ENCODE measurements at regions not wholly inside any gene's neighbourhood (a gene's known extent, or its start where the extent isn't known, plus 50 kb on each side); places are given as distances from the start of the nearest gene placed in this dataset.

DNA sequence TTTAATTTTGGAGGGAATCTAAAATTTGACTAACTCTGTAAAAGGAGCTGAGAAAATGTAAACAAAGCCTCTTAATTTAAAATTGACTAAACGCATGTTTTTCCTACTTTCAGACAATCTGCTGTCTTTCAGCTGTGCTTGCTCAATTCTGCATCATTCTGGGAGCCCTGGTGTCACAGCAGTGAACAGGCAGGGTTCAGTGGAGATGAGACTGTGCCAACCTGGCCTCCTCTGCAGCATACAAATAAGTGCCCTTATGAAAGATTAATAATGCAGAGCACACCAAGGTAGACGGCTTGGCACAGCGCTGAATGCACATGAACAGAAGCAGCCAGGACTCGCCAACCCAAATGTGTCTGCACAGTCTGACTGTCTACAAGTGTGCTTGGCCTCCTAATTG is 222.0 kb upstream of the CHAC2 start:
- TF ChIP-seq, protein P1, sequence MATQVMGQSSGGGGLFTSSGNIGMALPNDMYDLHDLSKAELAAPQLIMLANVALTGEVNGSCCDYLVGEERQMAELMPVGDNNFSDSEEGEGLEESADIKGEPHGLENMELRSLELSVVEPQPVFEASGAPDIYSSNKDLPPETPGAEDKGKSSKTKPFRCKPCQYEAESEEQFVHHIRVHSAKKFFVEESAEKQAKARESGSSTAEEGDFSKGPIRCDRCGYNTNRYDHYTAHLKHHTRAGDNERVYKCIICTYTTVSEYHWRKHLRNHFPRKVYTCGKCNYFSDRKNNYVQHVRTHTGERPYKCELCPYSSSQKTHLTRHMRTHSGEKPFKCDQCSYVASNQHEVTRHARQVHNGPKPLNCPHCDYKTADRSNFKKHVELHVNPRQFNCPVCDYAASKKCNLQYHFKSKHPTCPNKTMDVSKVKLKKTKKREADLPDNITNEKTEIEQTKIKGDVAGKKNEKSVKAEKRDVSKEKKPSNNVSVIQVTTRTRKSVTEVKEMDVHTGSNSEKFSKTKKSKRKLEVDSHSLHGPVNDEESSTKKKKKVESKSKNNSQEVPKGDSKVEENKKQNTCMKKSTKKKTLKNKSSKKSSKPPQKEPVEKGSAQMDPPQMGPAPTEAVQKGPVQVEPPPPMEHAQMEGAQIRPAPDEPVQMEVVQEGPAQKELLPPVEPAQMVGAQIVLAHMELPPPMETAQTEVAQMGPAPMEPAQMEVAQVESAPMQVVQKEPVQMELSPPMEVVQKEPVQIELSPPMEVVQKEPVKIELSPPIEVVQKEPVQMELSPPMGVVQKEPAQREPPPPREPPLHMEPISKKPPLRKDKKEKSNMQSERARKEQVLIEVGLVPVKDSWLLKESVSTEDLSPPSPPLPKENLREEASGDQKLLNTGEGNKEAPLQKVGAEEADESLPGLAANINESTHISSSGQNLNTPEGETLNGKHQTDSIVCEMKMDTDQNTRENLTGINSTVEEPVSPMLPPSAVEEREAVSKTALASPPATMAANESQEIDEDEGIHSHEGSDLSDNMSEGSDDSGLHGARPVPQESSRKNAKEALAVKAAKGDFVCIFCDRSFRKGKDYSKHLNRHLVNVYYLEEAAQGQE (IDR thresholded peaks at IDR 0.05; ENCODE audit: insufficient read depth in 1 of 2, low read depth in 2 of 2, low read length in 2 of 2), result no peak
- no peak for TF ChIP-seq POLR2AphosphoS5 (IDR thresholded peaks at IDR 0.05; ENCODE audit: low read depth, low read length)
- no peak for TF ChIP-seq TAF1 (IDR thresholded peaks at IDR 0.05; ENCODE audit: borderline replicate concordance, insufficient read depth, low read length)
- no peak for TF ChIP-seq FOXP2 (optimal IDR thresholded peaks at IDR 0.05; ENCODE audit: borderline replicate concordance, extremely low read depth, extremely low read length, insufficient read depth)
- no peak for TF ChIP-seq SIN3A (IDR thresholded peaks at IDR 0.05; ENCODE audit: borderline replicate concordance, insufficient read depth, low read length)

DNA sequence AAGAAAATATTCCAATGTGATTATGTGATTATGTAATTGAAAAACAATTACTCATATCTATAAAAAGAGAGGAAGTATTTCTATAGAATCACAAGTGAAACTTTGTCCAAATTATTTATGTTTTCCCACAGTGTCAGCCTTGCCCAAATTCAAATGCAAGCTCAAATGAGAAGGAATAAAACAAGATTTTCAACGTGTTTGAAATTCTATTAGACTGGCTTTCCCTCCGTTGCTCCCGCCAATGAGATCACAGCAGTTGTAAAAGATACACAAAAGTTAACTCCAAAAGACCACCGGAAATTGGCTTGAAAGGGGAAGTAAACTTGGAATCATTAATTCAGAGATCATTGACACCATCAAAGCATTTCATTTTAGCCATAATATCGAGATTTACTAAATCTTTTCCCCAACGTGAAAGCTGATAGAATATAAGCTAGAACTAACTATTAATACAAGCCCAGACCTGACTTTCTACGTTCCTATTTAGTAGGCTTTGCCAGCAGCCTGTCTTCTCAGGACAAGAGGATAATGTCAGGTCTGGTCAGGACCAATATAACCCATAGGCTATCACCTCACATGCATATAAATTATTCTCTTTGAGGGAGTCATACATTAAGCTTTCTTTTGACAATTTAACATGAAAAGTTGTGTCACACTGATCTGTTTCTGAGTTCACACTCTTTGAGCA is 222.6 kb upstream of the CHAC2 start:
- TF ChIP-seq TAF1 (IDR thresholded peaks at IDR 0.05; ENCODE audit: borderline replicate concordance, insufficient read depth, low read length), result no peak

DNA sequence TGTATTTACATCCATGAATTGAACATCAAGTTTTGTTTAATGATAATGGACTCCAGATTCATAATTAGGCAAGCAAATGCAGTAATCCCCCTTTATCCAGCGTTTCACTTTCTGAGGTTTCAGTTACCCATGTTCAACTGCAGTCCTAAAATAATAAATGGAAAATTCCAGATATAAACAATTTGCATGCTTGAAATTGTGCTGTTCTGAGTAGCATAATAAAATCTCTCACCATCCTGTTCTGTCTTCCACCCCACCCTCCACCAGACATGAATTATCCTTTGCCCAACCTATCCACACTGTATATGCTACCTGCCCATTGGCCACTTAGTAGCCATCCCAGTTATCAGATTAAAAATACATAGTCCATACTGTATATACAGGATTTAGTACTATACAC is 224.5 kb upstream of the CHAC2 start:
- TF ChIP-seq POLR2AphosphoS5 (IDR thresholded peaks at IDR 0.05; ENCODE audit: low read depth, low read length) (no peak), TAF1 (IDR thresholded peaks at IDR 0.05; ENCODE audit: borderline replicate concordance, insufficient read depth, low read length) (no peak)

DNA sequence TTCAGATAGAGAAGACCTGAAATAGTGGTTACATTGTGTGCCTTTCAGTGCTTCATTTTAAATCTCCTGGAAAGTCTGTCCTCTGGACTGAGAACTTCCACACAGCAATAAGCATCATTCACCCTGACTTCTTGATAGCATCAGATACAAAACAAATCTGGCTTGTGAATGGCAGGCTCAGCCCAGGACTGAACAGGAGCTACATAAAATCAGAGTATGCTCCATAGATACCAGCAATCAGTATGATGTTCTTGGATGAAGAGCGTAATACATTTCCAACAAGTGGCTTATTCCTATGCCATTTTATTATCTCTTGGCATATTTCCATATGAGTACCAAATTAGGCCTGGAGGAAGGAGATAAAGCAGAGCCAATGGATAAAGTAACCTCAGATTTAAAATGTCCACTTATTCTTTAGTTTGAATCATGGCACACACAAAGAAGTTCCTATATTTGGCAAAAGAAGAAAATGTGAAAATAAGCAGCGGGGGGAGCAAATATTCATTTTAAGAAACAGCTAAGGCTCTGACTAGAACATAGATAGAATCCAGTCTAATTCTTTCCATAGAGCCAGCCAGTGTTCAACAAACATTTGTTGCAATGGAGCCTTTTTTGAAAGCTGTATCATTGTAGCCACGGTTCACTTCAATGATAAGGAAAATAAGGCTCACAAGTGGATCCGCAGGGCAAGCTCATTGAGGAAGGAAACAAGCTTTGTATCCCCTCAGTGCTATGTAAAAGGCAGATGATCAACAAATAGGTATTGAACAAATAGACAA is 230.8 kb upstream of the CHAC2 start:
- TF ChIP-seq FOXP2 (optimal IDR thresholded peaks at IDR 0.05; ENCODE audit: borderline replicate concordance, extremely low read depth, extremely low read length, insufficient read depth), result no peak
- no peak for TF ChIP-seq SIN3A (IDR thresholded peaks at IDR 0.05; ENCODE audit: borderline replicate concordance, insufficient read depth, low read length)
- TF ChIP-seq POLR2AphosphoS5 (IDR thresholded peaks at IDR 0.05; ENCODE audit: low read depth, low read length), result no peak
- TF ChIP-seq, protein P1 (IDR thresholded peaks at IDR 0.05; ENCODE audit: insufficient read depth in 1 of 2, low read depth in 2 of 2, low read length in 2 of 2), result no peak
- TF ChIP-seq TAF1 (IDR thresholded peaks at IDR 0.05; ENCODE audit: borderline replicate concordance, insufficient read depth, low read length), result no peak

DNA sequence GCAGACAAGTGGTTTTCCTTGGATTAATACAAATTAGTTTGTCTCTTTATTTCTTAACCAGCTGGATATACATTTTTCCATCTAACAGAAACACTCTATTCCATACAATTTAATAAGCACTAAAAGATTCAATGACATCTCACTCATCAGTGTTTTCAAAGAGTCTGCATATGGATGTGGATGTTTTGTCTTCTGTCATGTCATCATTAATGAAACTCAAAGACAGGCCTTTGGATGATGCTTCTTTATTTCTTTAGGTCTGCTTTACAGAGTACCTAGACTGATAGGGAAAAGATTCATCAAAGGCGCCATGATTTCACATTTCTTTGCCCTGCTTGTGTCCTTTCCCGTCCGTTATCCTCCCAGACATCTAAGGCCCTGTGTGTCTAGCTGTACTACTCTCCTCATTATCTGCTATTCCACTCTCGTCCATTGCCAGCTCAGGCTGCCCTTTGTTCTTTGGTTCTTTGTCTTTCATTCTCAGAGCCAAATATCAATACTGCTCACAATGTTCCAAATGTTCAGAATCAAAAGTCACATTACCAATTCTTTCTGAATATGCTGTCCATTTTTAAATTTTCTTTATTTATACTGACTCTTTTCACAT is 232.3 kb upstream of the CHAC2 start:
- no peak for TF ChIP-seq TAF1 (IDR thresholded peaks at IDR 0.05; ENCODE audit: borderline replicate concordance, insufficient read depth, low read length)
- TF ChIP-seq SIN3A (IDR thresholded peaks at IDR 0.05; ENCODE audit: borderline replicate concordance, insufficient read depth, low read length), result no peak
- TF ChIP-seq, protein P1 (IDR thresholded peaks at IDR 0.05; ENCODE audit: insufficient read depth in 1 of 2, low read depth in 2 of 2, low read length in 2 of 2), result no peak
- TF ChIP-seq POLR2AphosphoS5 (IDR thresholded peaks at IDR 0.05; ENCODE audit: low read depth, low read length), result no peak
- TF ChIP-seq FOXP2 (optimal IDR thresholded peaks at IDR 0.05; ENCODE audit: borderline replicate concordance, extremely low read depth, extremely low read length, insufficient read depth), result no peak

DNA sequence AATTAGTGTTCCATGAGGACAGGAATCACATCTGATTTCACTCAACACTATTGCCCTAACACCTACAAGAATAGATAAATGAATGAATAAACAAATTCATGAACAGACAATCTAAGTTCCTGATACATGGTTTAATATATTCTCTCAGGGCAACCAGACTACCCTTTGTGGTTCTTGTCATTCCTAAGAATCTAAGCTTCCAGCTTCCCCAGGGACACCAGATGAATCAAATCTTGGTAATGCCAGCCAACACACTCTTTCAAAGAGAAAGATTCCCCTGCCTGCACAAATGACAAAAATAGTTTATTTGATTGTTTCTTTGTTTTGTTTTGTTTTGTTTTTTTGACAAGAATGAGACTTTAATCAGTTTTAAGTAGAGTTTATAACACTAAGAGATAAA is 237.5 kb upstream of the CHAC2 start:
- TF ChIP-seq POLR2AphosphoS5 (IDR thresholded peaks at IDR 0.05; ENCODE audit: low read depth, low read length), result no peak
- TF ChIP-seq, protein P1 (IDR thresholded peaks at IDR 0.05; ENCODE audit: insufficient read depth in 1 of 2, low read depth in 2 of 2, low read length in 2 of 2), result no peak
- no peak for TF ChIP-seq FOXP2 (optimal IDR thresholded peaks at IDR 0.05; ENCODE audit: borderline replicate concordance, extremely low read depth, extremely low read length, insufficient read depth)
- no peak for TF ChIP-seq TAF1 (IDR thresholded peaks at IDR 0.05; ENCODE audit: borderline replicate concordance, insufficient read depth, low read length)
- no peak for TF ChIP-seq SIN3A (IDR thresholded peaks at IDR 0.05; ENCODE audit: borderline replicate concordance, insufficient read depth, low read length)

Data from PFSK-1 (cell line).